PC-9 (cell line): ENCODE measurements at regions not wholly inside any gene's neighbourhood (a gene's known extent, or its start where the extent isn't known, plus 50 kb on each side); places are given as distances from the start of the nearest gene placed in this dataset.

Experiments used
- CTCF ChIP-seq: fragments of 200-600 bp; sonication (generic); conservative IDR thresholded peaks from 2 replicates; pipeline ENCODE4 v1.6.1; 2017; ENCODE audit warnings: mixed run types, antibody characterized with exemption, mild to moderate bottlenecking, moderate library complexity
- EZH2 ChIP-seq: fragments of 200-600 bp; sonication (generic); IDR thresholded peaks from 2 replicates; pipeline ENCODE4 v1.8.0; 2017; ENCODE audit warnings: antibody characterized with exemption, low read depth

GRCh38 chr9:115668521-115668920, 485.1 kb upstream of the PAPPA start:
- TF ChIP-seq CTCF (no peak), EZH2 (no peak)
